Testis (tissue), 2 donors: ENCODE measurements at regions not wholly inside any gene's neighbourhood (a gene's known extent, or its start where the extent isn't known, plus 50 kb on each side); places are given as distances from the start of the nearest gene placed in this dataset.

Experiments used
- DNase-seq: peaks from one replicate; pipeline ENCODE4 v3.0.0-alpha.2; 2019
- H3K27ac ChIP-seq, 2 donors: fragments of 200-600 bp; sonication (generic); one replicate each; pipeline ENCODE4 v1.5.1; 2019
- H3K27me3 ChIP-seq: fragments of 200-600 bp; sonication (generic); one replicate; pipeline ENCODE4 v1.5.1; 2019
- H3K36me3 ChIP-seq: fragments of 200-600 bp; sonication (generic); one replicate; pipeline ENCODE4 v1.5.1; 2017; ENCODE audit warnings: low read depth; ENCODE audit errors: missing control alignments
- H3K4me1 ChIP-seq: fragments of 200-600 bp; sonication (generic); one replicate; pipeline ENCODE4 v1.5.1; 2019
- H3K4me3 ChIP-seq, 2 donors: fragments of 200-600 bp; sonication (generic); one replicate each; pipeline ENCODE4 v1.5.1; 2017 to 2019
- H3K9me3 ChIP-seq: fragments of 200-600 bp; sonication (generic); one replicate; pipeline ENCODE4 v1.5.1; 2017
- POLR2A ChIP-seq: fragments of 450-650 bp; IDR thresholded peaks from one replicate; pipeline ENCODE4 v1.6.1; 2017; ENCODE audit warnings: antibody characterized with exemption, mild to moderate bottlenecking, moderate library complexity
- WGBS, 2 donors: methylation state at CpG; one replicate each; pipeline ENCODE4 v1.1.5; 2018; 5-methylcytosine and 5-hydroxymethylcytosine counted together
- intact Hi-C: fragments of 100-400 bp; cut with DNase I; formaldehyde crosslinking; loops from one replicate; pipeline ENCODE4 v1.15.1; 2023; ENCODE audit warnings: low total_unique reads
- TF ChIP-seq, protein P1 (sequence below), 3 experiments: fragments of 450-650 bp in 2 of 3; fragments of 200-600 bp in 1 of 3; sonication (generic) in 1 of 3; IDR thresholded peaks; one replicate each; pipeline ENCODE4 v1.5.1; 2016 to 2019; ENCODE audit warnings: antibody characterized with exemption in 3 of 3, mild to moderate bottlenecking in 2 of 3, moderate library complexity in 1 of 3

DNA sequence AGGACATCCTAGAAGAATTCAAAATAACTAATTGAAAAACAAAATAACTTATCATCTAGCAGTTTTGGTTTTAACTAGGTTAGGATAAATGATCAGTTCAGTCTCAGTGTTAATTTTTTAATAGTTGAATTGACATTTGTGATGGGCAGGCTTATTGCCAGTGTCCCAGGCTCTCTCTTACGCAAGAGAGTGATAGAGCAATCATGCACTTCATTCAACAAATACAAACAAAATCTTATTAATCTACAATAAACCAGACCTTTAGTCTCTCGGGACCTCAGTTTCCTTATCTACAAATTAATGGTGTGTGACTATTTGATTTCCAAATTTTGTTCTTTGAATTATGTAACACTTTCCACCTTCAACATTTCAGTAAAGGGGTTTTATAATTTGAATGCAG, 385.9 kb upstream of the JAG1 start:
- Histone ChIP-seq H3K4me1 (no peaks in the 10 kb centered on the region), H3K27ac (no peak overlapping the region), H3K27me3 (no peaks in the 10 kb centered on the region), H3K9me3 (no peaks in the 10 kb centered on the region), H3K4me3 (no peak overlapping the region), H3K36me3 (no peaks in the 10 kb centered on the region)
- 90 to 92% methylated on average over 2 of the region's 2 CpGs for whole genome bisulfite sequencing, 2 donors
- intact Hi-C loops = no loop called here
- no peak for TF ChIP-seq POLR2A
- TF ChIP-seq, protein P1, sequence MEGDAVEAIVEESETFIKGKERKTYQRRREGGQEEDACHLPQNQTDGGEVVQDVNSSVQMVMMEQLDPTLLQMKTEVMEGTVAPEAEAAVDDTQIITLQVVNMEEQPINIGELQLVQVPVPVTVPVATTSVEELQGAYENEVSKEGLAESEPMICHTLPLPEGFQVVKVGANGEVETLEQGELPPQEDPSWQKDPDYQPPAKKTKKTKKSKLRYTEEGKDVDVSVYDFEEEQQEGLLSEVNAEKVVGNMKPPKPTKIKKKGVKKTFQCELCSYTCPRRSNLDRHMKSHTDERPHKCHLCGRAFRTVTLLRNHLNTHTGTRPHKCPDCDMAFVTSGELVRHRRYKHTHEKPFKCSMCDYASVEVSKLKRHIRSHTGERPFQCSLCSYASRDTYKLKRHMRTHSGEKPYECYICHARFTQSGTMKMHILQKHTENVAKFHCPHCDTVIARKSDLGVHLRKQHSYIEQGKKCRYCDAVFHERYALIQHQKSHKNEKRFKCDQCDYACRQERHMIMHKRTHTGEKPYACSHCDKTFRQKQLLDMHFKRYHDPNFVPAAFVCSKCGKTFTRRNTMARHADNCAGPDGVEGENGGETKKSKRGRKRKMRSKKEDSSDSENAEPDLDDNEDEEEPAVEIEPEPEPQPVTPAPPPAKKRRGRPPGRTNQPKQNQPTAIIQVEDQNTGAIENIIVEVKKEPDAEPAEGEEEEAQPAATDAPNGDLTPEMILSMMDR (IDR thresholded peaks at IDR 0.05) = no peak
- no peak for DNase-seq

DNA sequence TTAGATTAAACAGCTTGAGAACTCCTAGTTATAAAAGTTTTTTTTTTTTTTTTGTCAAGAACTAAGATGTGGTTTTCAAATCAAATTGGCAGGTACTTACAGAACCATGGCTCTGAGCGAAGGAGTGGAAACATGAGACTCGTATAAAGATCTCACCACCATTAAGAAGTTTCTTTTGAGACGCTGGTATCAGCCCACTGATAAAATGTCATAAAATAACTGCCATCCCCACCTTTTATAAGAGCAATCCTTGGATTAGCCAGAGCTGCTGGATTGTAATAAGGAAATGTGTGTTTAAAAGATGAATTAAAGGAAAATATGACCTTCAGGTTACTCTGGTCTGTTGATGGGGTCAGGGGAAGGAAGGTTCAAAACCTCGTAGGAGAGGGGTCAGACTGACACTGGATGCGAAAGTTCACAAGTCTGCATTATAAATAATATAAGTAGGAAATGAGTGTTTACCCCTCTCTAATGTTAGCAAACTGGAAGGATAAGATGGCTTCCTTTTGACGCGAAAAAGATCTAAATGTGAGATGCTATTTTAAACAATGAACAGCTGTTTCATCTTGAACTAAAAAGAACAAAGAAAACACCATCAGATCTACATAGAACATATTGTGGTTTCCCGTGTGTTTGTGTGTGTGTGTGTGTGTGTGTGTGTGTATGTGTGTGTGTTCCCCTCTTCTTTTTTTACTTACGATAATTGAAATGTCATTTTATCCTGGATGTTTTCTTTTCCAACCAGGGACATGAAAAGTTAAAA, 386.8 kb upstream of the JAG1 start:
- no peak overlapping the region for H3K4me3 ChIP-seq
- H3K27me3 ChIP-seq = no peaks in the 10 kb centered on the region
- H3K27ac ChIP-seq = no peak overlapping the region
- TF ChIP-seq, protein P1 (IDR thresholded peaks at IDR 0.05) = no peak
- TF ChIP-seq POLR2A = no peak
- 62 to 71% methylated on average over 9 of the region's 9 CpGs for WGBS, 2 donors
- DNase-seq = no peak
- no peaks in the 10 kb centered on the region for H3K4me1 ChIP-seq
- no peaks in the 10 kb centered on the region for H3K36me3 ChIP-seq
- intact Hi-C loops = no loop called here
- H3K9me3 ChIP-seq = no peaks in the 10 kb centered on the region

DNA sequence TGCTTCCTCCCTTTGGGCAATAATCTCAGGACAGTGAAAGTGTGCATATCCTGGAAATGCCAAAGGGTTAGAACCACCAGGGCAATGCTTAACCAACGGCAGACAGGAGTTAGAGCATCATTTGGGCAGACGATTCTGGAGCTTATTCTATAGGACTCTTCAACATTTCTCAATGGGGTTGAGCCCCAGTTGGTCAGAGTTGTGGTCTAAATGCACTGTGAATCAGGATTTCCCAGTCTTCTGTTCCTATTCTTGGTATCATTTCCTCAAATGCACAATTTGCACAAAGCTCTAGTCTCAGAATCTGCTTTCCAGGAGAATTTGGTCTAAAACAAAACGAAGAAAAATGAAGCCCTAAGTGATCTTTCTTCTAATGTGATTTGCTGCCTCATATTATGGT, 389.6 kb upstream of the JAG1 start:
- Histone ChIP-seq H3K9me3 (no peaks in the 10 kb centered on the region), H3K4me1 (no peaks in the 10 kb centered on the region), H3K27ac (no peak overlapping the region), H3K27me3 (no peaks in the 10 kb centered on the region), H3K4me3 (no peak overlapping the region), H3K36me3 (no peaks in the 10 kb centered on the region)
- TF ChIP-seq POLR2A = no peak
- TF ChIP-seq, protein P1 (IDR thresholded peaks at IDR 0.05) = no peak
- 84 to 87% methylated on average over 3 of the region's 3 CpGs for WGBS, 2 donors
- intact Hi-C loops = no loop called here
- DNase-seq = no peak

DNA sequence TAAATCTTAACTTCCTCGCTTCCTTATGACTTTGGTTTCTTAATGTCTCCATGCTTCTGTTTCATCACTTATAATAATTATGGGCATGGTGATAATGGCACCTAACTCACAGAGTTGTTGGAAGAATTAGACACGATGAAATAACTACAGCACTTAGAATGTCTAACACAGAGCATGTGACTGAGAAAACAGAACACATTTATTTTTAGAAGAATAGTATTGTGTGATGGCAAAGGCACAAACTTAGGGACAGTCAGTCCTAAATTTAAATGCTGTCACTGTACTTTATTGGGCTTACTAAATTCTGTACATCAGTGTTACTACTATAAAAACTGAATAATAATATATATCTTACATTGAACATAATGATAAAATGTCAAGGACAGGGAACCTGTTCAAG, 391.1 kb upstream of the JAG1 start:
- Histone ChIP-seq H3K27me3 (no peaks in the 10 kb centered on the region), H3K4me1 (no peaks in the 10 kb centered on the region), H3K36me3 (no peaks in the 10 kb centered on the region), H3K9me3 (no peaks in the 10 kb centered on the region), H3K27ac (no peak overlapping the region), H3K4me3 (no peak overlapping the region)
- no peak for DNase-seq
- no peak for TF ChIP-seq POLR2A
- TF ChIP-seq, protein P1 (IDR thresholded peaks at IDR 0.05) = no peak
- 79 to 86% methylated on average over 2 of the region's 2 CpGs for WGBS, 2 donors
- intact Hi-C loops = no loop called here

DNA sequence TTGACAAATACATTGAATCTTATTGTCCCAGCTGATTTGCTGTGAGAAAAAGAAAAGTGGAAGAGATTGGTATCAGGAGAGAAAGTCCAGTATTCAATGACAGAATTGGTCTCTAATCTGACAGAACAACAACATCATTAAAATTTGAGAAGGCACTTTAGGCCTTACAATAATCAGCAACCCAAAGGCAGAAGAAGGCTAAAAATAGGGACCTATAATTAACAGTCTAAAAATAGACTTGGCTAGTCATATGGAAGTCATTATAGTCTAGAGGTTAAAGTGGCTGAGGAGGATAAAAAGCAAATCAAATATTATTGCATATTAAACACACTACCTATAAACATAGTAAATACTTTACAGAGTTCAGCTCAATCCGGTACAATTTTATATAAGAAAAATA, 393.6 kb upstream of the JAG1 start:
- TF ChIP-seq POLR2A = no peak
- TF ChIP-seq, protein P1 (IDR thresholded peaks at IDR 0.05) = no peak
- no peaks in the 10 kb centered on the region for H3K4me1 ChIP-seq
- no peaks in the 10 kb centered on the region for H3K9me3 ChIP-seq
- 65 to 85% methylated on average over 1 of the region's 1 CpG for WGBS, 2 donors
- H3K27ac ChIP-seq = no peak overlapping the region
- no peak overlapping the region for H3K4me3 ChIP-seq
- H3K36me3 ChIP-seq = no peaks in the 10 kb centered on the region
- no peak for DNase-seq
- no peaks in the 10 kb centered on the region for H3K27me3 ChIP-seq
- intact Hi-C loops = no loop called here
